ENCODE measurements at regions not wholly inside any gene's neighbourhood (a gene's known extent, or its start where the extent isn't known, plus 50 kb on each side); places are given as distances from the start of the nearest gene placed in this dataset.

DNA sequence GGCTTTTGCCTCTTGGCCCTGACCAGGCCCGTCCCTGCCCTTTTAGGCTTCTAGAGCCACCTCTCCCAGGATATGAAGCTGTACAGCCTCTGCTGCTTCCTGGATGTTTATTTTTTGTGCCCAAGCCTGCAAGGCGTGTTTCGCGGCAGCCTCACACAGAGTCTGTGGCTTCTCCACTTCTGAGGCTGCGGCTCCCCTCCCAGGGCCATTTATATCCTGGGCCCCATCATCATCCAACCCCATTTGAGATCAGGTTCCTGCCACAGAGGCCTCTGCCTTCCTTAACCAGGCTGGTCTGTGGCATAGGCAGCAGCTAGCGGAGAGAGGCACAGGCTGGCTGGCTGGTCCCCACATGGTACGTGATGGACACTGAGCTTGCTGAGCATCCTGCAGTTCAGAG is 114.1 kb upstream of the PWP1 start:
- ChIA-PET POLR2A (ENCODE audit: partially characterized antibody) (no interaction called here), CTCF (ENCODE audit: partially characterized antibody) (interaction anchor here (0.9 to 1.6 kb wide), 2 partner anchors 16 to 36 kb away, joined by 3 to 6 read pairs; no protein-coding TSS in a partner anchor)
- no peaks in the 10 kb centered on the region for H3K27me3 ChIP-seq (ENCODE audit: insufficient read depth, low read length)
- H3K4me3 Mint-ChIP-seq = no peak overlapping the region
- no peak overlapping the region for H3K27ac ChIP-seq (ENCODE audit: low read depth, low read length)
- H3K4me3 ChIP-seq (ENCODE audit: low read length in 2 of 2) = no peak overlapping the region
- peaks cover 0 to 3% (median 0%) of the 10 kb centered on the region in 4 donors for H3K4me1 Mint-ChIP-seq
- H3K36me3 Mint-ChIP-seq = peaks cover 6 to 11% of the 10 kb centered on the region in 2 donors
- no peaks in the 10 kb centered on the region for H3K36me3 ChIP-seq (ENCODE audit: insufficient read depth, low read length)
- no peaks in the 10 kb centered on the region for H3K9me3 ChIP-seq (ENCODE audit: control insufficient read depth in 1 of 2, low read length in 2 of 2)
- H3K27ac Mint-ChIP-seq = no peak overlapping the region
- intact Hi-C loops (cut with micrococcal nuclease) = no loop called here
- no peaks in the 10 kb centered on the region for H3K4me1 ChIP-seq (ENCODE audit: insufficient read depth, low read length)
- DNase-seq = no peak
- H3K9me3 Mint-ChIP-seq = no peaks in the 10 kb centered on the region
- H3K27me3 Mint-ChIP-seq = no peaks in the 10 kb centered on the region

DNA sequence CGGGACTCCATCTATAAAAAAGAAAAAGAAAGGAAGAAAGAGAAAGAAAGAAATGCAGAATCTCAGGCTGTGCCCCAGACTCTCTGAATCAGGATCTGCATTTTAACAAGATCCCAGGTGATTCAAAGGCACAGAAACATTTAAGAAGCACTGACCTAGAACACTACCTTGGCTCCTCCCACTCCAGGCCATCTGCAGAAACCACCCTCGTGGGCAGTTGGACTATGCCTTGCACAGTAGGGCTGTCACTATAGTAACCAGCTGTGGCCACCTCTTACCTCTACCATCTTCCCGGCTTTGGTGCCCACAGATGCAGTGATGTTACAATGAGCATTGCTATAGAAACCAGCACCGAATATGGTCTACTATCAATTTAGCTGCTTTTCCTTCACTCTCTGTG is 110.9 kb upstream of the PWP1 start:
- Histone ChIP-seq H3K9me3 (ENCODE audit: control insufficient read depth in 1 of 2, low read length in 2 of 2) (no peaks in the 10 kb centered on the region), H3K27ac (ENCODE audit: low read depth, low read length) (no peak overlapping the region), H3K4me1 (ENCODE audit: insufficient read depth, low read length) (no peaks in the 10 kb centered on the region), H3K36me3 (ENCODE audit: insufficient read depth, low read length) (no peaks in the 10 kb centered on the region), H3K4me3 (ENCODE audit: low read length in 2 of 2) (no peak overlapping the region), H3K27me3 (ENCODE audit: insufficient read depth, low read length) (no peaks in the 10 kb centered on the region)
- Mint-ChIP-seq H3K9me3 (no peaks in the 10 kb centered on the region), H3K4me3 (no peak overlapping the region), H3K36me3 (peaks cover 6 to 11% of the 10 kb centered on the region in 2 donors), H3K4me1 (peaks cover 0 to 2% (median under 1%) of the 10 kb centered on the region in 4 donors), H3K27me3 (no peaks in the 10 kb centered on the region), H3K27ac (no peak overlapping the region)
- ChIA-PET CTCF (ENCODE audit: partially characterized antibody) (interaction anchor here (1.2 kb wide), 1 partner anchor 34 kb away, joined by 3 read pairs; no protein-coding TSS in a partner anchor), POLR2A (ENCODE audit: partially characterized antibody) (no interaction called here)
- DNase-seq = no peak
- intact Hi-C loops (cut with micrococcal nuclease) = no loop called here

GRCh38 chr12:107580750-107581618 is 104.6 kb upstream of the PWP1 start:
- no peak for DNase-seq
- no peak overlapping the region for H3K27ac ChIP-seq (ENCODE audit: low read depth, low read length)
- H3K36me3 ChIP-seq (ENCODE audit: insufficient read depth, low read length) = no peaks in the 10 kb centered on the region
- intact Hi-C loops (cut with micrococcal nuclease) = no loop called here
- ChIA-PET POLR2A (ENCODE audit: partially characterized antibody) (no interaction called here), CTCF (ENCODE audit: partially characterized antibody) (no interaction called here)
- Mint-ChIP-seq H3K4me3 (no peak overlapping the region), H3K36me3 (peaks cover 14 to 31% of the 10 kb centered on the region in 2 donors), H3K9me3 (peaks cover 0 to 8% (median 0%) of the 10 kb centered on the region in 8 donors), H3K27me3 (no peaks in the 10 kb centered on the region), H3K4me1 (peaks cover 0 to 2% (median under 1%) of the 10 kb centered on the region in 4 donors), H3K27ac (no peak overlapping the region)
- no peak overlapping the region for H3K4me3 ChIP-seq (ENCODE audit: low read length in 2 of 2)
- no peaks in the 10 kb centered on the region for H3K9me3 ChIP-seq (ENCODE audit: control insufficient read depth in 1 of 2, low read length in 2 of 2)
- no peaks in the 10 kb centered on the region for H3K27me3 ChIP-seq (ENCODE audit: insufficient read depth, low read length)
- H3K4me1 ChIP-seq (ENCODE audit: insufficient read depth, low read length) = no peaks in the 10 kb centered on the region

GRCh38 chr12:107581619-107582015 is 104.0 kb upstream of the PWP1 start:
- H3K4me1 Mint-ChIP-seq = peaks cover 0 to 2% (median 0%) of the 10 kb centered on the region in 4 donors
- POLR2A ChIA-PET (ENCODE audit: partially characterized antibody) = no interaction called here
- intact Hi-C loops (cut with micrococcal nuclease) = no loop called here
- H3K9me3 Mint-ChIP-seq = peaks cover 0 to 9% (median 3%) of the 10 kb centered on the region in 8 donors
- H3K27me3 Mint-ChIP-seq = no peaks in the 10 kb centered on the region
- Histone ChIP-seq H3K9me3 (ENCODE audit: control insufficient read depth in 1 of 2, low read length in 2 of 2) (no peaks in the 10 kb centered on the region), H3K27ac (ENCODE audit: low read depth, low read length) (no peak overlapping the region), H3K36me3 (ENCODE audit: insufficient read depth, low read length) (no peaks in the 10 kb centered on the region), H3K27me3 (ENCODE audit: insufficient read depth, low read length) (no peaks in the 10 kb centered on the region), H3K4me3 (ENCODE audit: low read length in 2 of 2) (no peak overlapping the region), H3K4me1 (ENCODE audit: insufficient read depth, low read length) (no peaks in the 10 kb centered on the region)
- H3K4me3 Mint-ChIP-seq = no peak overlapping the region
- H3K36me3 Mint-ChIP-seq = peaks cover 14 to 34% of the 10 kb centered on the region in 2 donors
- no peak overlapping the region for H3K27ac Mint-ChIP-seq
- DNase-seq = no peak
- CTCF ChIA-PET (ENCODE audit: partially characterized antibody) = no interaction called here

DNA sequence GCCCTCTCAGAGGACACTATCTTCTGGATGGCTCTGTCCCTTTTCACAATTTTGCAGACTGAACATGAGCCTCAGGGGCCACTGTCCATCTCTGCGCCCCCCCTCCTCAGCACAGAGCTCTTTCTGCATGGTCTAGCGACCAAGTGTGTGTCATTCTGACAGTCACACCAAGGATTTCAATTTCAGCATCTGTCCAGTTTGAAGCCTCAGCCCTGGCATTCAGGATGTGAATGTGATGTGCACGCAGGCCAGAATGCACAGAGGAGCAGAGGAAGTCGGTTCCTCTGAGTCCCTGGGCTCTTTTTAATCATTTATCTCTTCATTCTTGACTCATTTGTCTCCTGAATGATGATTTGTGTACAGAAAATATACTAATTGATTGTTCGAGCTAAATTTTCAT is 102.0 kb upstream of the PWP1 start:
- H3K4me3 ChIP-seq (ENCODE audit: low read length in 2 of 2) = no peak overlapping the region
- DNase-seq = no peak
- peaks cover 28 to 51% of the 10 kb centered on the region in 2 donors for H3K36me3 Mint-ChIP-seq
- no peaks in the 10 kb centered on the region for H3K27me3 ChIP-seq (ENCODE audit: insufficient read depth, low read length)
- no peaks in the 10 kb centered on the region for H3K36me3 ChIP-seq (ENCODE audit: insufficient read depth, low read length)
- no peaks in the 10 kb centered on the region for H3K27me3 Mint-ChIP-seq
- CTCF ChIA-PET (ENCODE audit: partially characterized antibody) = interaction anchor here (1.5 kb wide), 1 partner anchor 15 kb away, joined by 3 read pairs; no protein-coding TSS in a partner anchor
- no peak overlapping the region for H3K4me3 Mint-ChIP-seq
- POLR2A ChIA-PET (ENCODE audit: partially characterized antibody) = no interaction called here
- intact Hi-C loops (cut with micrococcal nuclease) = no loop called here
- H3K9me3 ChIP-seq (ENCODE audit: control insufficient read depth in 1 of 2, low read length in 2 of 2) = no peaks in the 10 kb centered on the region
- no peaks in the 10 kb centered on the region for H3K4me1 Mint-ChIP-seq
- peaks cover 3 to 23% (median 15%) of the 10 kb centered on the region in 8 donors for H3K9me3 Mint-ChIP-seq
- H3K27ac ChIP-seq (ENCODE audit: low read depth, low read length) = no peak overlapping the region
- H3K27ac Mint-ChIP-seq = no peak overlapping the region
- H3K4me1 ChIP-seq (ENCODE audit: insufficient read depth, low read length) = no peaks in the 10 kb centered on the region

DNA sequence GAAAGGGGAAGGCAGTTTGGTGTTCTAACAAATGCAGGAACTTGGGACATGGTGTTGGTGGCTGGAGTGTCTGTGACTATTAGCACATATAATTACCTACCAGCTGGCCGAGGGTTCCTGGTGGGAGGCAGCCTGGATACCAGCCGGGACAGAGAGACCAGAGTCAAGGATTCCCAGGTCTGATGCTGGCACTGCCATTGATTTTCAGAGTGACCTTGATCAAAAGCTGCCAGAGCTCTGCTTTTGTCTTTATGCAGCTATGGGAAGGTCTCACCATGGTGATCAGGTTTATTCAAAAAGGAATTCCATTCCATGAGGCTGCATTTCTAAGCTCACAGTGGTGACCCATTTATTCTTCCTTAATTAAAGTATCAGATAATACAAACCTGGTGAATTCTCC is 101.0 kb upstream of the PWP1 start:
- Histone ChIP-seq H3K4me1 (ENCODE audit: insufficient read depth, low read length) (no peaks in the 10 kb centered on the region), H3K27ac (ENCODE audit: low read depth, low read length) (no peak overlapping the region), H3K27me3 (ENCODE audit: insufficient read depth, low read length) (no peaks in the 10 kb centered on the region), H3K4me3 (ENCODE audit: low read length in 2 of 2) (no peak overlapping the region), H3K36me3 (ENCODE audit: insufficient read depth, low read length) (no peaks in the 10 kb centered on the region), H3K9me3 (ENCODE audit: control insufficient read depth in 1 of 2, low read length in 2 of 2) (no peaks in the 10 kb centered on the region)
- Mint-ChIP-seq H3K36me3 (peaks cover 33 to 59% of the 10 kb centered on the region in 2 donors), H3K4me3 (no peak overlapping the region), H3K9me3 (peaks cover 3 to 23% (median 16%) of the 10 kb centered on the region in 8 donors), H3K4me1 (no peaks in the 10 kb centered on the region), H3K27me3 (no peaks in the 10 kb centered on the region), H3K27ac (no peak overlapping the region)
- POLR2A ChIA-PET (ENCODE audit: partially characterized antibody) = no interaction called here
- intact Hi-C loops (cut with micrococcal nuclease) = no loop called here
- DNase-seq = no peak
- CTCF ChIA-PET (ENCODE audit: partially characterized antibody) = interaction anchor here (1.3 to 1.5 kb wide), 2 partner anchors 14 to 23 kb away, joined by 3 read pairs; no protein-coding TSS in a partner anchor

GRCh38 chr12:107586256-107586970 is 99.2 kb upstream of the PWP1 start:
- H3K4me3 Mint-ChIP-seq = no peak overlapping the region
- ChIA-PET POLR2A (ENCODE audit: partially characterized antibody) (no interaction called here), CTCF (ENCODE audit: partially characterized antibody) (no interaction called here)
- H3K27ac Mint-ChIP-seq = no peak overlapping the region
- intact Hi-C loops (cut with micrococcal nuclease) = no loop called here
- H3K9me3 Mint-ChIP-seq = peaks cover 3 to 28% (median 18%) of the 10 kb centered on the region in 8 donors
- H3K4me1 Mint-ChIP-seq = no peaks in the 10 kb centered on the region
- no peaks in the 10 kb centered on the region for H3K4me1 ChIP-seq (ENCODE audit: insufficient read depth, low read length)
- peaks cover 41 to 73% of the 10 kb centered on the region in 2 donors for H3K36me3 Mint-ChIP-seq
- no peak overlapping the region for H3K27ac ChIP-seq (ENCODE audit: low read depth, low read length)
- no peaks in the 10 kb centered on the region for H3K27me3 ChIP-seq (ENCODE audit: insufficient read depth, low read length)
- no peaks in the 10 kb centered on the region for H3K27me3 Mint-ChIP-seq
- no peaks in the 10 kb centered on the region for H3K9me3 ChIP-seq (ENCODE audit: control insufficient read depth in 1 of 2, low read length in 2 of 2)
- no peak for DNase-seq
- no peaks in the 10 kb centered on the region for H3K36me3 ChIP-seq (ENCODE audit: insufficient read depth, low read length)
- H3K4me3 ChIP-seq (ENCODE audit: low read length in 2 of 2) = no peak overlapping the region
